ENCODE measurements at regions not wholly inside any gene's neighbourhood (a gene's known extent, or its start where the extent isn't known, plus 50 kb on each side); places are given as distances from the start of the nearest gene placed in this dataset.

DNA sequence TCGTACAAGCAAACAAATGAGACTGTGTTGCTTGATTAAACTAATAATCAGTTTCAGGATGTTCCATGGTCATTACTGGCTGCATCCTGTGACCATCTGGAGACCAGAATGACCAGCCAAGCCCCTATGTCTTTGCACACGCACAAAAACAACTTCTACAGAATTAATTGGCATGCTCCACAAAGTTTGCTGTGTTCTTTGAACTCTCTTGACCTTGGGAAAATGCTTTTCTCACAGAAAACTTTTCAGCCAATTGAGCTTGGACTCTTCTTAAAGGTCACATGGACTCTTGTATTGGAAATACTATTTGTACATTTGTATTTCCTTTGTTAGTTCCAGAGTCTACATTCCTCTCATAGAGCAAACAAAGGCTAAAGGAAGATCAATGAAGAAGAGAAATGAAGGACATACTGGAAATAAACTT lies 147.8 kb downstream of the ARRDC3 start:
- DNase-seq = no peak
- no peak overlapping the region for H3K4me3 Mint-ChIP-seq (ENCODE audit: low read depth, unreplicated experiment)
- CTCF ChIA-PET = no interaction called here
- BruUV-seq (replicated peaks) = no TSS peak
- TF ChIP-seq, protein P1, sequence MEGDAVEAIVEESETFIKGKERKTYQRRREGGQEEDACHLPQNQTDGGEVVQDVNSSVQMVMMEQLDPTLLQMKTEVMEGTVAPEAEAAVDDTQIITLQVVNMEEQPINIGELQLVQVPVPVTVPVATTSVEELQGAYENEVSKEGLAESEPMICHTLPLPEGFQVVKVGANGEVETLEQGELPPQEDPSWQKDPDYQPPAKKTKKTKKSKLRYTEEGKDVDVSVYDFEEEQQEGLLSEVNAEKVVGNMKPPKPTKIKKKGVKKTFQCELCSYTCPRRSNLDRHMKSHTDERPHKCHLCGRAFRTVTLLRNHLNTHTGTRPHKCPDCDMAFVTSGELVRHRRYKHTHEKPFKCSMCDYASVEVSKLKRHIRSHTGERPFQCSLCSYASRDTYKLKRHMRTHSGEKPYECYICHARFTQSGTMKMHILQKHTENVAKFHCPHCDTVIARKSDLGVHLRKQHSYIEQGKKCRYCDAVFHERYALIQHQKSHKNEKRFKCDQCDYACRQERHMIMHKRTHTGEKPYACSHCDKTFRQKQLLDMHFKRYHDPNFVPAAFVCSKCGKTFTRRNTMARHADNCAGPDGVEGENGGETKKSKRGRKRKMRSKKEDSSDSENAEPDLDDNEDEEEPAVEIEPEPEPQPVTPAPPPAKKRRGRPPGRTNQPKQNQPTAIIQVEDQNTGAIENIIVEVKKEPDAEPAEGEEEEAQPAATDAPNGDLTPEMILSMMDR (IDR thresholded peaks at IDR 0.05; ENCODE audit: unreplicated experiment) = no peak
- intact Hi-C loops (cut with micrococcal nuclease; ENCODE audit: unreplicated experiment) = no loop called here
- no peaks in the 10 kb centered on the region for H3K36me3 Mint-ChIP-seq (ENCODE audit: insufficient read depth, unreplicated experiment)
- H3K27ac Mint-ChIP-seq (ENCODE audit: unreplicated experiment) = no peak overlapping the region
- no peaks in the 10 kb centered on the region for H3K27me3 Mint-ChIP-seq (ENCODE audit: unreplicated experiment)
- peaks cover 3% of the 10 kb centered on the region for H3K9me3 Mint-ChIP-seq (ENCODE audit: low read depth, unreplicated experiment)
- no peaks in the 10 kb centered on the region for H3K4me1 Mint-ChIP-seq (ENCODE audit: low read depth, unreplicated experiment)

DNA sequence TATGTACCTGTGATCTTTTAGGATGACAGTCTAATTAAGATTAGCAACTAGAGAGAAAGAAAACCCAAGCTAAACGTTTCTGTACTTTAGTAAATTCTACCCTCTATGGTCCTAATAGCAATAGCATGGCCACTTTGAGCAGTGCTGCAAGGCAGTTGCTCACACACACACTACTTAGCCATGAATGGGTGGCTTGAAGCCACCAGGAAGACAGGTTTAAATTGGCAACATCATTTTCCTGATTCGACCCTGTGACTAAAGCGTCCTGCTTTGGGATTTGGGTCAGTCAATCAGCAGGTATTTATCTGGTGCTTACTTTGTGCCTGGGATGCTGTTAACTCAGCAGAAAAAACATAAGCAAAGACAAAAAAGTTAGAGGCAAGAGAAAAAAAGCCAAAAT lies 150.6 kb downstream of the ARRDC3 start:
- H3K4me1 Mint-ChIP-seq (ENCODE audit: low read depth, unreplicated experiment) = no peaks in the 10 kb centered on the region
- CTCF ChIA-PET = interaction anchor here (1.2 kb wide), 1 partner anchor 153 kb away, joined by 3 read pairs; no protein-coding TSS in a partner anchor
- no peak for DNase-seq
- H3K27ac Mint-ChIP-seq (ENCODE audit: unreplicated experiment) = no peak overlapping the region
- peaks cover 6% of the 10 kb centered on the region for H3K9me3 Mint-ChIP-seq (ENCODE audit: low read depth, unreplicated experiment)
- intact Hi-C loops (cut with micrococcal nuclease; ENCODE audit: unreplicated experiment) = no loop called here
- H3K36me3 Mint-ChIP-seq (ENCODE audit: insufficient read depth, unreplicated experiment) = no peaks in the 10 kb centered on the region
- BruUV-seq (replicated peaks) = no TSS peak
- H3K27me3 Mint-ChIP-seq (ENCODE audit: unreplicated experiment) = no peaks in the 10 kb centered on the region
- no peak overlapping the region for H3K4me3 Mint-ChIP-seq (ENCODE audit: low read depth, unreplicated experiment)
- TF ChIP-seq, protein P1 (IDR thresholded peaks at IDR 0.05; ENCODE audit: unreplicated experiment) = no peak

DNA sequence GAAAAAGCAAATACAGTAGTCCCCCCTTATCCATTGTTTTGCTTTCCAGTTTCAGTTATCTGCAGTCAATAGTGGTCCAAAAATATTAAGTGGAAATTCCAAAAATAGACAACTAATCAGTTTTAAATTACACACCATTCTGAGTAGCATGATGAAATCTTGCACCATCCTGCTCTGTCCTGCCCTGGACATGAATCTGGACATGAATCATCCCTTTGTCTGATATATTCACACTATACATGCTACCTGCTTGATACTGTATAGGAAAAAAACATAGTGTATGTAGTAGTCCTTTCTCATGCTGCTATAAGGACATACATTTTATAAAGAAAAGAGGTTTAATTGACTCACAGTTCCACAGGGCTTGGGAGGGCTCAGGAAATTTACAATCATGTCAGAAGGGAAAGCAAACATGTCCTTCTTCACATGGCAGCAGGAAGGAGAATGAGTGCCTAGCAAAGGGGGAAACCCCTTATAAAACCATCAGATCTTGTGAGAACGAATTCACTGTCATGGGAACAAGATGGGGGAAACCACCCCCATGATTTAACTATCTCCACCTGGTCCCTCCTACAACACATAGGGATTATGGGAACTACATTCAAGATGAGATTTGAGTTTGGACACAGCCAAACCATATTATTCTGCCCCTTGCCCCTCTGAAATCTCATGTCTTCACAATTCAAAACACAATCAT lies 153.9 kb downstream of the ARRDC3 start:
- DNase-seq = no peak
- CTCF ChIA-PET = no interaction called here

DNA sequence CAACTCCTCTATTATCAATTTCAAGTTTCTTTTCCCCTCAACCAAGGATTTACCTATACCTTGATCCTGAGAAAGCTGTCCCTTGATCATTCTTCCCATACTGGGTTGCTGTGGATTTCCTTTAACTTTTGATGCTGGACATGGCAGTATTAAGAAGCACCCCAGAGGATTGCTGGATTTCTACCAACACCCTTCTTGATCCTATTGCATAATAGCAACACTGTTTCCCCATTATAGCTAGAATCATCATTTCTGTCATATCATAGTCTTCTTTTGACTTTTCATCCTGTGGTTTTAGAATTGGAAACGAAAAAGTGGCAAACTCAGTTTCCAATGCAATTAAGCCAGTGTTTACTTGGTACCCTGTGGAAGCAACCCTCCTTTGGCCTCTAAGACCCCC lies 154.9 kb downstream of the ARRDC3 start:
- Mint-ChIP-seq H3K9me3 (ENCODE audit: low read depth, unreplicated experiment) (peaks cover 6% of the 10 kb centered on the region), H3K36me3 (ENCODE audit: insufficient read depth, unreplicated experiment) (no peaks in the 10 kb centered on the region), H3K4me3 (ENCODE audit: low read depth, unreplicated experiment) (no peak overlapping the region), H3K27ac (ENCODE audit: unreplicated experiment) (no peak overlapping the region), H3K4me1 (ENCODE audit: low read depth, unreplicated experiment) (peaks cover 25% of the 10 kb centered on the region), H3K27me3 (ENCODE audit: unreplicated experiment) (no peaks in the 10 kb centered on the region)
- intact Hi-C loops (cut with micrococcal nuclease; ENCODE audit: unreplicated experiment) = loop anchor here (5.0 kb wide), 1 partner anchor 54 kb away; no protein-coding TSS in a partner anchor
- CTCF ChIA-PET = interaction anchor here (1.8 kb wide), 1 partner anchor 157 kb away, joined by 6 read pairs; no protein-coding TSS in a partner anchor
- DNase-seq = no peak
- no TSS peak for BruUV-seq (replicated peaks)
- TF ChIP-seq, protein P1 (IDR thresholded peaks at IDR 0.05; ENCODE audit: unreplicated experiment) = no peak

More for the DNA sequence above, 153.9 kb downstream of the ARRDC3 start:
- BruUV-seq (replicated peaks) = no TSS peak
- H3K27ac Mint-ChIP-seq (ENCODE audit: unreplicated experiment) = no peak overlapping the region
- no peaks in the 10 kb centered on the region for H3K36me3 Mint-ChIP-seq (ENCODE audit: insufficient read depth, unreplicated experiment)
- intact Hi-C loops (cut with micrococcal nuclease; ENCODE audit: unreplicated experiment) = loop anchor here (5.0 kb wide), 1 partner anchor 53 kb away; no protein-coding TSS in a partner anchor
- TF ChIP-seq, protein P1 (IDR thresholded peaks at IDR 0.05; ENCODE audit: unreplicated experiment) = no peak
- no peak overlapping the region for H3K4me3 Mint-ChIP-seq (ENCODE audit: low read depth, unreplicated experiment)
- no peaks in the 10 kb centered on the region for H3K27me3 Mint-ChIP-seq (ENCODE audit: unreplicated experiment)
- peaks cover 6% of the 10 kb centered on the region for H3K9me3 Mint-ChIP-seq (ENCODE audit: low read depth, unreplicated experiment)
- peaks cover 23% of the 10 kb centered on the region for H3K4me1 Mint-ChIP-seq (ENCODE audit: low read depth, unreplicated experiment)

Measured in Calu3 (cell line).